Eye (tissue), 1 donor: ENCODE measurements at regions not wholly inside any gene's neighbourhood (a gene's known extent, or its start where the extent isn't known, plus 50 kb on each side); places are given as distances from the start of the nearest gene placed in this dataset.
"Not testable (repeated sequence)": the region's sequence is repeated elsewhere in the genome, so short reads cannot be mapped to it uniquely, and the experiment has no call there.

Experiments
- DNase-seq: peaks from one replicate; pipeline ENCODE4 v3.0.0-alpha.2; 2015

GRCh38 chr1:101151286-101151685 lies 85.5 kb upstream of the S1PR1 start:
- DNase-seq = no peak

DNA sequence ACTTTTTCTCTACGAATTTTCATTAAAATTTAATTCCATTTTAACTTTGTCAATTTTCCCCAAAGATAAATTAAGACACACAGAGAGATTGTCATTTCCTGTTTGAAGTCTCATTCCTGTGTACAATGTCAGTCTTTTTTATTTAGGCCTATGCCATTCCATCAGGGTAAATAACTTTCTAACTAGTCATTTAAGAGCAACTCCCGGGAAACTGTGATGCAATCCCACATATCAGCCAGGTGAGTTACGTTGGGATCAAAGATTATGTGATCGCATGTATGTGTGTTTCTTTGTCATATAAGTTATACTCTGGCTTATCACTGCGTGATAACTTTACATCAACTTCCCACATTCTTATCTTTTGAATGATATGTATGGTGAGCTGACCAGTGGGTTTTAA lies 86.1 kb upstream of the S1PR1 start:
- no peak for DNase-seq

- no peak for DNase-seq
Measured at GRCh38 chr1:101150266-101150665, 86.6 kb upstream of the S1PR1 start.

DNA sequence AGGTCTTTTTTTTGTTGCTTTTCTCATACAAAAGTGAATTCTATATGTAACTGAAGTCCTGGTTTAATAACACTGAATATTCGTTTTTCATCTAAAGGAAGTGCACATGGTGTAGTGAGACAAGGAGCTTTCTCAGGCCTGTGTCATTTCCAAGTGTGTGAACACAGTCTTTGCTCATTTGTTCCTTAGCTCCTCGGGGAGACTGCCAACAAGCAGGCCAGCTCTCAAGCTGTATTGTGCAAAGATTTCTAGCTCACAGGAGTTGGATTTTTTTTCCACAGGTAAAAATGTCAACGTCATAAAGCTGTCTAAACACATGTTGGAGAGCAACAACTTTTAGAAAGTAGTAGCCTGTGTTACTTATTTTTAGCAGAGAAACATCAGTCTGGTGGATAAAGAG lies 87.8 kb upstream of the S1PR1 start:
- peak; percentile 69 for DNase-seq

DNA sequence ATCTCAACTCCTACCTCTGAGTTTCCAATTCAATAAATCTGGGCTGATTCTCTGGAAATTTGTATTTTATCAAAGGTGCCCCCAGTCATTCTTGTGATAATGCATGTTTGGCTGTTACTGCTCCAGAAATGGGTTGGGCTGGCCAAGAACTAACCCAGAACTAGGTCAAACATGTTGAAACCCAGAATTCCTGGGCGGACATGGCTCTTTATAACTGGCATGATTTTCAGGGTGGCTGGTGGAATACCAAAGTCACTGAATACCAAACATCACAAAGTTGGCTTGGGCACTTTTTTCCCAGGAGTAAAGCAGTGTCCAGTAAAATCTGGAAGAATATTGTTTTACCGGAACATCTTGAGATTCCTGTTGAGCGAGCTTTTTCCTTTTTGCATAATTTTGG lies 89.4 kb upstream of the S1PR1 start:
- DNase-seq = no peak

- no peak for DNase-seq
Measured at GRCh38 chr1:101145449-101145820, 91.4 kb upstream of the S1PR1 start.

GRCh38 chr1:101144671-101145448 lies 92.0 kb upstream of the S1PR1 start:
- DNase-seq = no peak

GRCh38 chr1:101142244-101142643 lies 94.6 kb upstream of the S1PR1 start:
- no peak for DNase-seq

DNA sequence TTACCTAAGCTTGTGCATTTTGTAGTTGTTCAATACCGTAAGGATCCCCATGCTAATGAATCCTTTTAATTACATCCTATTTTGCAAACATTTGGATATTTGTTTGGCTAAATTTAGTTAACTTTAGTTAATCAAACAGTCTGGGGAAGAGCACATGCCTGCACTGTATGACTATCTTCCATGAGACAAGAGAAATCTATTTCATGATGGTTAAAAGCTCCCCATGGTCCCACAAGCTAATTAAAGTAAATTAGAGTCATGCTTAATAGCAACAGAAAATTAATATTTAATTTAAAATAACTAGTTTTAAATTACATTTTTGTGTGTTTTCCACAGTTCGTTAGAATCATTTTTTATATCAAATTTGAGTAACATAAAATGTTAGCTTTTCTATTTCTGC lies 95.4 kb upstream of the S1PR1 start:
- DNase-seq = no peak

- no peak for DNase-seq
Measured at GRCh38 chr1:101139821-101140718, 96.7 kb upstream of the S1PR1 start.

DNA sequence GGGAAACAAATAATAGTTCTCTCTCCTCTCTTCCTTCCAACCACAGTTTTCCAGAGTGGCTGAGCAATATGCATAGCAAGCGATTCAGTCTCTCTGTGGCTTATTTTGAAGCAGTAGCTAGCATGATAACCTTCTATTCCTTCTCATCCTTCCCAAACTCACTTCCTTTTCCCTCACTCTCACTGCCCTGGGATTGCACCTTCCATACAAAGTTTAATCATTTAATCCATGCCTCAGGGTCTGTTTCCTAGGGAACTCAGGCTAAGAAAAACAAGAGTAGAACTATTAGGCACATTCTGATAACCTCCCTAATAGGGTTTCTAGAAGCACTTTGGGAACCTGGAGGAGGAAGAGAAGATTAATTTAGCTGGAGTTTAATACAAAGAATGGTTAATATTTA lies 97.7 kb upstream of the S1PR1 start:
- DNase-seq = no peak

DNA sequence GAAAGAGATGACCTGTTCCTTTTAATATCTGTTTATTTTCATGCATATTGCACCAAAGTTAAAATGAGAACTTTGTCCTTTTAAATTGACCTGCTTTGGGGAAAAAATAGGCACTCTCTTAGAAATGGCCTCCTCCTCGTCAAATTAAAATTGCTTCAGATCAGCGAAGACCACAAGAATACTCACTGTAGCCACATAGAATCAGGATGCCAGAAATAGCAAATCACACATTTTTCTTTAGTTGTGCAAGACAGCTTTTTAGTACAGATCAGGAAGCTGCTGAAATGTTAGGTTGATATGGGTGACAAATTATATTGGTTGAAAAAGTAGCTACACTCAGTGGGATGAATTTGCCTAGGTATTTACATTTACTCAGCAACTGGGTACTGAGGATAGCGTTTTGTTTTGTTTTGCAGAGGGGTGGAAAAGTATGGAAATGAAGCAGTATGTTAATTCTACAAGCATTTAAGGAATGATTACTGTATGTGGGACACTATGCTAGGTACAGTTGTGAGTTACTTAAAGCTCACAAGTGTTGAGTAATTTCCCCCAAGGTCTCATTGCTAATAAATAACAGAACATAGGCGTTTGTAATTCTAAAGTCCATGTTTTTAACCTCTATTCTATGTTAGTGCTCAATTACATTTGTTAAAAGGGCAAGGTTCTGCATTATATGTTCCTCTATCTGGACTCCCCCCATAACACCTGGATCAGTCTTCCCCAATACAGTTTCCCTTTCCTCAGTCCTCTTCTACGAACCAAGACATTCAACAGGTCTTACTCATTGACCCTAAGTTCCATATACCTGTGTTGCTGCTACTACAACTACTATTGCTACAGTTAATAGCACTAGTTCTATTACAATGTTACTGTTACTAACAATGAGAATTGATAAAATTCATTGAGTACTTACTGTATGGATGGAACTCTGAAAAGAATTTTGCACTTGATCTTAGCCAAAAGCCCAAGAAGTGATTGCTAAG lies 99.4 kb upstream of the S1PR1 start:
- no peak for DNase-seq

GRCh38 chr1:101136739-101137138 lies 100.1 kb upstream of the S1PR1 start:
- peak; percentile 28 for DNase-seq

DNA sequence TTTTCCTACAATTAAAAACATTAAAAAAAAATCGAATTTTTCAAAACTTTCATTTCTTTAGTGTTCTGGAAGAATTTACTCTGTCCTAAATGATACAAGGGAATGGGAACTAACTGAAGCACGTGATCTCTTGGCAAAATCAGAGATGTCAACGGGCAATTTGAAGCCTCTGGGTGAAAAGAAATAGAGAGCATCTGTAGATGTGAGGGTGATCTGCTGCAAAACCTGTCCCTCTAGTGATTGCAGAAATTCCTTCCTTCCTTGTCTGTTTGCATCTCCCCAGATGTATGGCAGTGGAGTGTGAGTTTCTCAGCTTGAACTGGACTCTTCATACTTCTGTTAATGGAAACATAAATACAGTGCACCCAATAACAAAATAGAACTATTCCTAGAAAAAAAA lies 100.5 kb upstream of the S1PR1 start:
- no peak for DNase-seq

GRCh38 chr1:101135526-101135925 lies 101.3 kb upstream of the S1PR1 start:
- no peak for DNase-seq

DNA sequence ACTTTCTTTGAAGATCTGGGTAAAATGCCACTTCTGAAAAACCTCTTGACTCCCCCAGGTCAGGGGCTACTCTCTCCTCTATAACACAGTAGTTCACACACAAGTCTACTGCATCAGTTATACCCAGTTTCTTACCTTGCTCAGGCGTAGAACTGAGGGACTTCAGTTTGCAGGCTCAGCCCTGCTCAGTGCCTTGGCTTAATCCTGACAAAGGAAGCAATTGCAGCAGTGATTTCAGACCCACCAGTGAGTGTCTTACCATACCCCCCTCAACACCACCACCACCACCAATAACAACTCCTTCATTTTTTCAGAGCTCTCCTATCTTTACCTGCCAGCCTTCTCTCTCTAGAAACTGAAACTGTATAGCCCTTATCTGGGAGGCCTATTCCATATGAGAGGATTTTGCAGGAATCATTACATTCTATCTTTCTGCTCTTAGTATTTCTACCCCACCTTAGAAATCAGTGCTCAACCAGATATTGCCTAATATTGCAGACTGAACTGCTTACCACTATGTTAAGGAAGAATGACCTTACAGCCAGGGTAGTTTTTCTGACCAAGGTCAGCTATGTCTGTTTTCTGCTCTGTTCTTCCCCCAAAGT lies 105.5 kb upstream of the S1PR1 start:
- no peak for DNase-seq

GRCh38 chr1:101130673-101131072 lies 105.1 kb upstream of the DPH5 start:
- peak; percentile 67 for DNase-seq

GRCh38 chr1:101128846-101129245 lies 103.3 kb upstream of the DPH5 start:
- no peak for DNase-seq

GRCh38 chr1:101128211-101128727 lies 102.7 kb upstream of the DPH5 start:
- DNase-seq = no peak

GRCh38 chr1:101124405-101124804 lies 98.8 kb upstream of the DPH5 start:
- DNase-seq = no peak

DNA sequence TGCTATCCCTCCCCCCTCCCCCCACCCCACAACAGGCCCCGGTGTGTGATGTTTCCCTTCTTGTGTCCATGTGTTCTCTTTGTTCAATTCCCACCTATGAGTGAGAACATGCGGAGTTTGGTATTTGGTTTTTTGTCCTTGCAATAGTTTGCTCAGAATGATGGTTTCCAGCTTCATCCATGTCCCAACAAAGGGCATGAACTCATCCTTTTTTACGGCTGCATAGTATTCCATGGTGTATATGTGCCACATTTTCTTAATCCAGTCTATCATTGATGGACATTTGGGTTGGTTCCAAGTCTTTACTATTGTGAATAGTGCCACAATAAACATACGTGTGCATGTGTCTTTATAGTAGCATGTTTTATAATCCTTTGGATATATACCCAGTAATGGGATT lies 98.3 kb upstream of the DPH5 start:
- DNase-seq = not testable (repeated sequence)

- no peak for DNase-seq
Measured at GRCh38 chr1:101122452-101123166, 97.0 kb upstream of the DPH5 start.
